ENCODE measurements at regions not wholly inside any gene's neighbourhood (a gene's known extent, or its start where the extent isn't known, plus 50 kb on each side); places are given as distances from the start of the nearest gene placed in this dataset.

GRCh38 chr12:31781894-31782540, 53.2 kb upstream of the AMN1 start:
- WGBS, 5 donors = 86 to 93% (median 91%) methylated on average over 13 to 17 of the region's 17 CpGs
- Histone ChIP-seq H3K4me3 (no peak overlapping the region), H3K9me3 (peaks cover 0 to 10% (median 4%) of the 10 kb centered on the region in 8 donors), H3K36me3 (no peaks in the 10 kb centered on the region), H3K27ac (no peak overlapping the region), H3K4me1 (no peaks in the 10 kb centered on the region), H3K27me3 (replicated peaks in 1 of 7) (no peaks in the 10 kb centered on the region)
- DNase-seq = no peak
- TF ChIP-seq CTCF (IDR thresholded peaks at IDR 0.05 in 8 of 11, conservative IDR thresholded peaks at IDR 0.05 in 3 of 11) (no peak), POLR2A (IDR thresholded peaks at IDR 0.05) (no peak), POLR2AphosphoS5 (IDR thresholded peaks at IDR 0.05) (no peak)
- intact Hi-C loops (cut with DNase I; ENCODE audit: low total_unique reads) = no loop called here

GRCh38 chr12:31780096-31780495, 51.3 kb upstream of the AMN1 start:
- intact Hi-C loops (cut with DNase I; ENCODE audit: low total_unique reads) = no loop called here
- Histone ChIP-seq H3K9me3 (peaks cover 0 to 10% (median 4%) of the 10 kb centered on the region in 8 donors), H3K36me3 (no peaks in the 10 kb centered on the region), H3K27me3 (replicated peaks in 1 of 7) (no peaks in the 10 kb centered on the region), H3K4me1 (no peaks in the 10 kb centered on the region), H3K27ac (no peak overlapping the region), H3K4me3 (no peak overlapping the region)
- 85 to 97% (median 94%) methylated on average over 5 of the region's 5 CpGs for WGBS, 5 donors
- TF ChIP-seq CTCF (IDR thresholded peaks at IDR 0.05 in 8 of 11, conservative IDR thresholded peaks at IDR 0.05 in 3 of 11) (no peak), POLR2A (IDR thresholded peaks at IDR 0.05) (no peak), POLR2AphosphoS5 (IDR thresholded peaks at IDR 0.05) (no peak)
- DNase-seq = no peak

- no peaks in the 10 kb centered on the region for H3K36me3 ChIP-seq
- H3K4me3 ChIP-seq = no peak overlapping the region
- 69 to 80% (median 79%) methylated on average over 5 of the region's 5 CpGs for WGBS, 5 donors
- TF ChIP-seq POLR2AphosphoS5 (IDR thresholded peaks at IDR 0.05) (no peak), POLR2A (IDR thresholded peaks at IDR 0.05) (no peak), CTCF (IDR thresholded peaks at IDR 0.05 in 8 of 11, conservative IDR thresholded peaks at IDR 0.05 in 3 of 11) (no peak)
- peak overlapping the region in 1 of 8 donors; percentile 9 for H3K27ac ChIP-seq
- no peak for DNase-seq
- no peaks in the 10 kb centered on the region for H3K9me3 ChIP-seq
- no peaks in the 10 kb centered on the region for H3K27me3 ChIP-seq (replicated peaks in 1 of 7)
- intact Hi-C loops (cut with DNase I; ENCODE audit: low total_unique reads) = no loop called here
- peaks cover 0 to 7% (median 6%) of the 10 kb centered on the region in 6 donors for H3K4me1 ChIP-seq
Measured at GRCh38 chr12:31778687-31779086, 49.9 kb upstream of the AMN1 start.

Small RNAs in the stretch of these regions (small RNA-seq; reads per million reads assigned to genes)
- 0 reads per million in 4 donors for gene RF00402
- gene RNU6-1069P = 0 reads per million in 4 donors

All from spleen (tissue), 11 donors.